OCI-LY7 (cell line): ENCODE measurements at regions not wholly inside any gene's neighbourhood (a gene's known extent, or its start where the extent isn't known, plus 50 kb on each side); places are given as distances from the start of the nearest gene placed in this dataset.
"Not testable (repeated sequence)": the region's sequence is repeated elsewhere in the genome, so short reads cannot be mapped to it uniquely, and the experiment has no call there.

Experiments
- EZH2phosphoT487 ChIP-seq: fragments of 200-600 bp; sonication (generic); IDR thresholded peaks from 2 replicates; pipeline ENCODE4 v1.6.1; 2018; ENCODE audit warnings: low read depth, borderline replicate concordance, mild to moderate bottlenecking, mixed run types, antibody characterized with exemption, low read length, moderate library complexity, mixed read lengths
- TF ChIP-seq, protein P1 (sequence below): fragments of 200-600 bp; sonication (generic); conservative IDR thresholded peaks from 2 replicates; pipeline ENCODE4 v1.5.1; 2014; ENCODE audit warnings: mild to moderate bottlenecking, antibody characterized with exemption, low read length, moderate library complexity, mixed read lengths

GRCh38 chr3:96351598-96351997 is 462.8 kb upstream of the EPHA6 start:
- TF ChIP-seq, protein P1, sequence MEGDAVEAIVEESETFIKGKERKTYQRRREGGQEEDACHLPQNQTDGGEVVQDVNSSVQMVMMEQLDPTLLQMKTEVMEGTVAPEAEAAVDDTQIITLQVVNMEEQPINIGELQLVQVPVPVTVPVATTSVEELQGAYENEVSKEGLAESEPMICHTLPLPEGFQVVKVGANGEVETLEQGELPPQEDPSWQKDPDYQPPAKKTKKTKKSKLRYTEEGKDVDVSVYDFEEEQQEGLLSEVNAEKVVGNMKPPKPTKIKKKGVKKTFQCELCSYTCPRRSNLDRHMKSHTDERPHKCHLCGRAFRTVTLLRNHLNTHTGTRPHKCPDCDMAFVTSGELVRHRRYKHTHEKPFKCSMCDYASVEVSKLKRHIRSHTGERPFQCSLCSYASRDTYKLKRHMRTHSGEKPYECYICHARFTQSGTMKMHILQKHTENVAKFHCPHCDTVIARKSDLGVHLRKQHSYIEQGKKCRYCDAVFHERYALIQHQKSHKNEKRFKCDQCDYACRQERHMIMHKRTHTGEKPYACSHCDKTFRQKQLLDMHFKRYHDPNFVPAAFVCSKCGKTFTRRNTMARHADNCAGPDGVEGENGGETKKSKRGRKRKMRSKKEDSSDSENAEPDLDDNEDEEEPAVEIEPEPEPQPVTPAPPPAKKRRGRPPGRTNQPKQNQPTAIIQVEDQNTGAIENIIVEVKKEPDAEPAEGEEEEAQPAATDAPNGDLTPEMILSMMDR: not testable (repeated sequence)
- not testable (repeated sequence) for TF ChIP-seq EZH2phosphoT487
